ENCODE measurements at regions not wholly inside any gene's neighbourhood (a gene's known extent, or its start where the extent isn't known, plus 50 kb on each side); places are given as distances from the start of the nearest gene placed in this dataset.

DNA sequence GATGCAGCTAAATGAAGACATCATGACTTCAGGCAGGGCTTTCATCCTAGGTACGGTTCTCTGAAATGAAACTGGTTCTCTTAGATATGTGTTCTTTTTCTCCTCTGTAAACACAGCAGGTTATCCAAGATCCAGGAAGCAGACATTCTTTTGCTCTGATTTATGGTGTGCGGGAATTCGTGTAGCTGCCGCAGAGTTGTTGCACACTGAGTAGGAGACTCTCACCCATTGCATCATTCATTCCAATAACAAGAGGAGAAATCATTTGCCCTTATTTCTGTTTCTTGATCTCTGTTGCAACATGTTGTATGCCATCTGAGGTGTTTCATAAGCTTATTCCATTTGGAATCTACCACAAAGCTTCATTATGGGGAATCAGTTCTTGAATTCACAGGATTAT, 133.6 kb upstream of the VCX2 start:
- no peaks in the 10 kb centered on the region for H3K27me3 Mint-ChIP-seq (ENCODE audit: low read depth)
- no peak overlapping the region for H3K27ac Mint-ChIP-seq (ENCODE audit: unreplicated experiment)
- peaks cover 2% of the 10 kb centered on the region for H3K9me3 Mint-ChIP-seq
- TF ChIP-seq, protein P1, sequence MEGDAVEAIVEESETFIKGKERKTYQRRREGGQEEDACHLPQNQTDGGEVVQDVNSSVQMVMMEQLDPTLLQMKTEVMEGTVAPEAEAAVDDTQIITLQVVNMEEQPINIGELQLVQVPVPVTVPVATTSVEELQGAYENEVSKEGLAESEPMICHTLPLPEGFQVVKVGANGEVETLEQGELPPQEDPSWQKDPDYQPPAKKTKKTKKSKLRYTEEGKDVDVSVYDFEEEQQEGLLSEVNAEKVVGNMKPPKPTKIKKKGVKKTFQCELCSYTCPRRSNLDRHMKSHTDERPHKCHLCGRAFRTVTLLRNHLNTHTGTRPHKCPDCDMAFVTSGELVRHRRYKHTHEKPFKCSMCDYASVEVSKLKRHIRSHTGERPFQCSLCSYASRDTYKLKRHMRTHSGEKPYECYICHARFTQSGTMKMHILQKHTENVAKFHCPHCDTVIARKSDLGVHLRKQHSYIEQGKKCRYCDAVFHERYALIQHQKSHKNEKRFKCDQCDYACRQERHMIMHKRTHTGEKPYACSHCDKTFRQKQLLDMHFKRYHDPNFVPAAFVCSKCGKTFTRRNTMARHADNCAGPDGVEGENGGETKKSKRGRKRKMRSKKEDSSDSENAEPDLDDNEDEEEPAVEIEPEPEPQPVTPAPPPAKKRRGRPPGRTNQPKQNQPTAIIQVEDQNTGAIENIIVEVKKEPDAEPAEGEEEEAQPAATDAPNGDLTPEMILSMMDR (conservative IDR thresholded peaks at IDR 0.05), result no peak
- DNase-seq (ENCODE audit: low read depth, low spot score), result no peak
- H3K4me1 Mint-ChIP-seq, result no peaks in the 10 kb centered on the region
- no peak overlapping the region for H3K4me3 Mint-ChIP-seq
- no peaks in the 10 kb centered on the region for H3K36me3 Mint-ChIP-seq (ENCODE audit: low read depth)

DNA sequence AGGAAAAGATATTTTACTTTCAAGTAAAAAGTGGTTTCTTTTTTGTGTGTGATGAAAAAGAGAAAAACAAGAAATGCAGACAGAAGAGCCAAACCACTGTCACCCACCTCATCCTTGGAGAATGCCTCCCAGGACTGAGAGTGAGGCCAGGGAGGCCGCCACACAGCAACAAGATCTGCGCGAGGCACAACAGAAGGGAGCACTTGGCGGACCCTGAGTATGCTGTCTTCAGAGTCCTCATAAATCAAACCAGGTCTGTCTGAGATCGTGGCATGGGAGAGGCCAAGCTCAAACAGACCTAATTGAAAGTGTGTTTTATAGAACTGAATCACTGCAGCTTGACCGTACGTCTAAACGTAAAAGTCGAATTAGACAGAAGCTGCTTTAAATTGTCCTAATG, 134.3 kb upstream of the VCX2 start:
- TF ChIP-seq, protein P1 (conservative IDR thresholded peaks at IDR 0.05), result no peak
- no peaks in the 10 kb centered on the region for H3K36me3 Mint-ChIP-seq (ENCODE audit: low read depth)
- H3K27me3 Mint-ChIP-seq (ENCODE audit: low read depth), result no peaks in the 10 kb centered on the region
- H3K4me1 Mint-ChIP-seq, result no peaks in the 10 kb centered on the region
- peaks cover 5% of the 10 kb centered on the region for H3K9me3 Mint-ChIP-seq
- no peak overlapping the region for H3K27ac Mint-ChIP-seq (ENCODE audit: unreplicated experiment)
- DNase-seq (ENCODE audit: low read depth, low spot score), result no peak
- H3K4me3 Mint-ChIP-seq, result no peak overlapping the region

DNA sequence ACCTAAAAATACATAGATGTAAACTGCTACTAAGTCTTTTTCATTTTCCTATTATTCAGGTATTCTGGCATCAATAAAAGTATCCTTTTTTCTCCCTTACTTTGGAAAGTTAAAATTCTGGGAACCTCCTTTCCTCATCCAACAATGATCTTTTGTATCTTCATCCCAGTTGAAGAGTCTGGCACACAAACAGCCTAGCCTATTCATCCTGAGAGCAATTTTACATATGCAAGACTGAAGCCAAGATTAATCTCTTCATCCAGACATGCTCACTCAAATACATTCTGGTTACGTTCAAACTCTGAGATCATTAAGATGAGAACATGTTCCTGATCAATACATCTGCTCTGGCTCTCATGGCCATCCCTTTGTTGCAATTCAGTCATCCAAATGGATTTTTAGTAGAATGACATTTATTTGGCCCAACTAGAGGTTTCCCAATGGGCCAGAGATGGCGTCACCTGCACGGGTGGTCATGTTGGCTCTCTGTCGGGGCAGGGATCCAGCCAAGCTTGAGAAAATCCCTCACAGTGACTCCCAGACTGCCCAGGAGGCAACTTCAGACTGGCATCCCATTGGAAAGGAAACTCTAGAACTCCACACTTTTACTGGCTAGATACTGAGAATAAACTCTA, 135.3 kb upstream of the VCX2 start:
- no peaks in the 10 kb centered on the region for H3K4me1 Mint-ChIP-seq
- H3K36me3 Mint-ChIP-seq (ENCODE audit: low read depth), result no peaks in the 10 kb centered on the region
- no peaks in the 10 kb centered on the region for H3K27me3 Mint-ChIP-seq (ENCODE audit: low read depth)
- DNase-seq (ENCODE audit: low read depth, low spot score), result no peak
- H3K9me3 Mint-ChIP-seq, result peaks cover 5% of the 10 kb centered on the region
- H3K4me3 Mint-ChIP-seq, result no peak overlapping the region
- TF ChIP-seq, protein P1 (conservative IDR thresholded peaks at IDR 0.05), result no peak
- H3K27ac Mint-ChIP-seq (ENCODE audit: unreplicated experiment), result no peak overlapping the region

DNA sequence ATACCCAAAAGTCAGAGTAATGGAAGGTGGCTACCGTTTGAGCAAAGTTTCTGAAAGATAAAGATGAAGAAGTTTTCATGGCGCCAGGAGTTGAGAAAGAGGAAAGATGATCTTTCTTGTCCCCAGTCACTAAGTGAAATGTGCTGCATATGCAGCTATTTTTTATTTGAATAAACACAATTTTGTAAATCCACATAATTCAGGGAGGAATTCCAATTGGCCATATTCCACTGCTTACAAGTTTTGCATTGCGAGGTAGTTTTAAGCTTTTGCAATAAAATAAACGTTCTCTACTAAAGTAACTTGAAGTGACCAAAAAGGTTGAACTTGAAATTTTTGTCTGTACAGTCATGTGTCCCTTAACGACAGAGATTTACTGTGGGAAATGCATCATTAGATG, 139.3 kb upstream of the VCX2 start:
- DNase-seq (ENCODE audit: low read depth, low spot score), result no peak
- H3K4me1 Mint-ChIP-seq, result no peaks in the 10 kb centered on the region
- H3K27me3 Mint-ChIP-seq (ENCODE audit: low read depth), result no peaks in the 10 kb centered on the region
- TF ChIP-seq, protein P1 (conservative IDR thresholded peaks at IDR 0.05), result no peak
- no peak overlapping the region for H3K4me3 Mint-ChIP-seq
- no peaks in the 10 kb centered on the region for H3K36me3 Mint-ChIP-seq (ENCODE audit: low read depth)
- no peak overlapping the region for H3K27ac Mint-ChIP-seq (ENCODE audit: unreplicated experiment)
- H3K9me3 Mint-ChIP-seq, result peaks cover 5% of the 10 kb centered on the region

DNA sequence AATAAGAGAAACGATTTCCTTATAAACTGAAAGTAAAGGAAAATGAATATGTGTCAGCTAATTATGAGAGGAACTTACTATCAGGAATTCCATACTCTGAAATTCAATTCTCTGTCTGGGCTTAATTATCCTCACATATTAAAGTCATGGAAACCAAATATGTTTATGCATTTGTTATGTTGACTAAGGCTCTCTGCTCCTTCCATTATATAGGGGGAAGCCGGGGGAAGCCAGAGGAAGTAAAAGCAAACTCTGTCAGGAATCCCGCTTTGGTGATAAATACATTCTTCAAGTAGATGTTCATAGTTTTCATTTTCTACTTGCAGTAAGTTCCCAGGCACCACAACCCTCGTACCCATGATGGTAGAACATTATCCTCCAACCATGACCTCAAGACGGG, 142.8 kb upstream of the VCX2 start:
- Mint-ChIP-seq H3K4me1 (no peaks in the 10 kb centered on the region), H3K9me3 (peaks cover 3% of the 10 kb centered on the region), H3K4me3 (no peak overlapping the region), H3K27ac (ENCODE audit: unreplicated experiment) (no peak overlapping the region), H3K27me3 (ENCODE audit: low read depth) (no peaks in the 10 kb centered on the region), H3K36me3 (ENCODE audit: low read depth) (no peaks in the 10 kb centered on the region)
- TF ChIP-seq, protein P1 (conservative IDR thresholded peaks at IDR 0.05), result no peak
- no peak for DNase-seq (ENCODE audit: low read depth, low spot score)
